Ishikawa (cell line): ENCODE measurements at regions not wholly inside any gene's neighbourhood (a gene's known extent, or its start where the extent isn't known, plus 50 kb on each side); places are given as distances from the start of the nearest gene placed in this dataset.

Experiments used
- CEBPB ChIP-seq: IDR thresholded peaks from 2 replicates; pipeline ENCODE4 v1.6.1; 2012
- CREB1 ChIP-seq: IDR thresholded peaks from 2 replicates; pipeline ENCODE4 v1.6.1; 2012; ENCODE audit warnings: low read depth
- EGR1 ChIP-seq: IDR thresholded peaks from 2 replicates; pipeline ENCODE4 v1.6.1; 2012
- EP300 ChIP-seq: IDR thresholded peaks from 2 replicates; pipeline ENCODE4 v1.6.1; 2012; ENCODE audit warnings: borderline replicate concordance
- FOXM1 ChIP-seq: IDR thresholded peaks from 2 replicates; pipeline ENCODE4 v1.6.1; 2012; ENCODE audit warnings: low read depth, borderline replicate concordance
- NFIC ChIP-seq: IDR thresholded peaks from 2 replicates; pipeline ENCODE4 v1.6.1; 2012
- RAD21 ChIP-seq: IDR thresholded peaks from 2 replicates; pipeline ENCODE4 v1.6.1; 2012; ENCODE audit warnings: low read depth
- TAF1 ChIP-seq: IDR thresholded peaks from 2 replicates; pipeline ENCODE4 v1.6.1; 2012; ENCODE audit warnings: low read depth, mild to moderate bottlenecking
- TCF12 ChIP-seq: IDR thresholded peaks from 2 replicates; pipeline ENCODE4 v1.6.1; 2012; ENCODE audit warnings: low read depth
- TEAD4 ChIP-seq: IDR thresholded peaks from 2 replicates; pipeline ENCODE4 v1.6.1; 2012
- YY1 ChIP-seq: IDR thresholded peaks from 2 replicates; pipeline ENCODE4 v1.6.1; 2012; ENCODE audit warnings: low read depth
- ZBTB7A ChIP-seq: IDR thresholded peaks from 2 replicates; pipeline ENCODE4 v1.6.1; 2012; ENCODE audit warnings: low read depth
- TF ChIP-seq, protein P1 (sequence below): IDR thresholded peaks from 2 replicates; pipeline ENCODE4 v1.6.1; 2012
- TF ChIP-seq, protein P2 (sequence below): IDR thresholded peaks from 2 replicates; pipeline ENCODE4 v1.6.1; 2012
- TF ChIP-seq, protein P3 (sequence below): IDR thresholded peaks from 2 replicates; pipeline ENCODE4 v1.6.1; 2012; ENCODE audit warnings: low read depth, mild to moderate bottlenecking

DNA sequence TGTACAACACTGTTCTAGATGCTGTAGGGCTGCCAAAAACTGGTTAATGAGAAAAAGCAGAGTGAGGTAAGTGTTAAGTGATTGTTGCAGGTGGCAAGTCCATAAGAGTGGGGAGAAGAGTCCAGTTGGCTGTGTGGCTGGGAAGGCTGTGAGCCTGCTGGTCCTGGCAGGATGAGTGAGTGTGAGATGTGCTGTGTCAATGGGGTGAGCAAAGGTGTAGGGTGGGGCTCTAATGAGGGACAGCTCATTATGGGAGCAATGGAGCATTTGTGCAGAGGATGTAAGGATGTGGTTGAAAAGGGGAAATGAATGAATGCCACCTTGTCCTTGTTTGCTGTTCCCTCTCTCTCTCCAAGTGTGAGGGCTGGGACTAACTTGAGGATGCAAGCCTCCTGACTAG, 145.3 kb upstream of the ROPN1 start:
- no peak for TF ChIP-seq NFIC
- TF ChIP-seq EGR1: no peak
- no peak for TF ChIP-seq CREB1
- TF ChIP-seq TAF1: no peak
- no peak for TF ChIP-seq RAD21
- TF ChIP-seq YY1: no peak

DNA sequence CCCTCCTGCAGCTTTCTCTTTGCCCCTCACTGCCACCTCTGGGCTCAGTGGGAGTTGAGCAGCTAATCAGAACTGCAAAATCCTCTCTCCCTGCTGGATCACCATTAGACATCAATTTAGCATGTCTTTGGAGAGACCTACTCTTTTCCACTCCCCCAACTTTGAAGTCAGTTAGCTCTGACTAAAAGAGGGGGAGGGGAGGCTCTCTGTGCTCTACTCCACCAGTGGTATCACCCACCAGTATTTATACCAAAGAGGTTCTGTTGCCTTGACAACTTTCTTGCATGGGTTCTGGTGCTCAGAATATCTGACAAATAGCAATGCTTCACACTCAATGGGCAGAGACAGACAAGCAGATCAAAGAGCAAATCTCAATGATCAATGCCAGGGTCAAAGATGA, 146.2 kb upstream of the ROPN1 start:
- TF ChIP-seq FOXM1 (no peak), CEBPB (no peak), TCF12 (no peak), CREB1 (no peak), ZBTB7A (no peak), TEAD4 (no peak), TAF1 (no peak), EP300 (no peak), RAD21 (no peak), EGR1 (no peak), YY1 (no peak), NFIC (no peak)
- TF ChIP-seq, protein P1, sequence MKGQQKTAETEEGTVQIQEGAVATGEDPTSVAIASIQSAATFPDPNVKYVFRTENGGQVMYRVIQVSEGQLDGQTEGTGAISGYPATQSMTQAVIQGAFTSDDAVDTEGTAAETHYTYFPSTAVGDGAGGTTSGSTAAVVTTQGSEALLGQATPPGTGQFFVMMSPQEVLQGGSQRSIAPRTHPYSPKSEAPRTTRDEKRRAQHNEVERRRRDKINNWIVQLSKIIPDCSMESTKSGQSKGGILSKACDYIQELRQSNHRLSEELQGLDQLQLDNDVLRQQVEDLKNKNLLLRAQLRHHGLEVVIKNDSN: no peak
- TF ChIP-seq, protein P2, sequence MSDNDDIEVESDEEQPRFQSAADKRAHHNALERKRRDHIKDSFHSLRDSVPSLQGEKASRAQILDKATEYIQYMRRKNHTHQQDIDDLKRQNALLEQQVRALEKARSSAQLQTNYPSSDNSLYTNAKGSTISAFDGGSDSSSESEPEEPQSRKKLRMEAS: no peak
- TF ChIP-seq, protein P3, sequence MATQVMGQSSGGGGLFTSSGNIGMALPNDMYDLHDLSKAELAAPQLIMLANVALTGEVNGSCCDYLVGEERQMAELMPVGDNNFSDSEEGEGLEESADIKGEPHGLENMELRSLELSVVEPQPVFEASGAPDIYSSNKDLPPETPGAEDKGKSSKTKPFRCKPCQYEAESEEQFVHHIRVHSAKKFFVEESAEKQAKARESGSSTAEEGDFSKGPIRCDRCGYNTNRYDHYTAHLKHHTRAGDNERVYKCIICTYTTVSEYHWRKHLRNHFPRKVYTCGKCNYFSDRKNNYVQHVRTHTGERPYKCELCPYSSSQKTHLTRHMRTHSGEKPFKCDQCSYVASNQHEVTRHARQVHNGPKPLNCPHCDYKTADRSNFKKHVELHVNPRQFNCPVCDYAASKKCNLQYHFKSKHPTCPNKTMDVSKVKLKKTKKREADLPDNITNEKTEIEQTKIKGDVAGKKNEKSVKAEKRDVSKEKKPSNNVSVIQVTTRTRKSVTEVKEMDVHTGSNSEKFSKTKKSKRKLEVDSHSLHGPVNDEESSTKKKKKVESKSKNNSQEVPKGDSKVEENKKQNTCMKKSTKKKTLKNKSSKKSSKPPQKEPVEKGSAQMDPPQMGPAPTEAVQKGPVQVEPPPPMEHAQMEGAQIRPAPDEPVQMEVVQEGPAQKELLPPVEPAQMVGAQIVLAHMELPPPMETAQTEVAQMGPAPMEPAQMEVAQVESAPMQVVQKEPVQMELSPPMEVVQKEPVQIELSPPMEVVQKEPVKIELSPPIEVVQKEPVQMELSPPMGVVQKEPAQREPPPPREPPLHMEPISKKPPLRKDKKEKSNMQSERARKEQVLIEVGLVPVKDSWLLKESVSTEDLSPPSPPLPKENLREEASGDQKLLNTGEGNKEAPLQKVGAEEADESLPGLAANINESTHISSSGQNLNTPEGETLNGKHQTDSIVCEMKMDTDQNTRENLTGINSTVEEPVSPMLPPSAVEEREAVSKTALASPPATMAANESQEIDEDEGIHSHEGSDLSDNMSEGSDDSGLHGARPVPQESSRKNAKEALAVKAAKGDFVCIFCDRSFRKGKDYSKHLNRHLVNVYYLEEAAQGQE: no peak

DNA sequence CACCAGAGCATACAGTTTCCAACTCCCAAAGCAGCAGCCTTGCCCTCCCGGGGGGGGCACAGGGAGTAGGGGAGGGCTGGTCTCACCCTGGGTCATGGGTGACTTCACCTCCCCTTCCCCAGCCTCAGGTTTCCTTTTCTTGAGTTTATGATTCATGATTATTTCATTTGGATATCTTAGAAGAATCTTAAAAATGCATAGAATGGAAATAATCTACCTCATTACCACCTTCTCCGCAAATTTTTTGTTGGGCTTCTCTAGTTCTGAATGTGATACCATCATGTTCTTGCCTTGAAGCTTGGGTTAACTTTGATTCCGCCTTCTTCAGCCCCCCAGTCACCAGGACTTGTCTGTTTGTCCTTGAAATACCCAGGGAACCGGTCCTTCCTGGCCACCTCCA, 148.8 kb upstream of the ROPN1 start:
- TF ChIP-seq EP300 (no peak), FOXM1 (no peak), ZBTB7A (no peak), NFIC (no peak), YY1 (no peak), EGR1 (no peak)
- TF ChIP-seq, protein P1: no peak

DNA sequence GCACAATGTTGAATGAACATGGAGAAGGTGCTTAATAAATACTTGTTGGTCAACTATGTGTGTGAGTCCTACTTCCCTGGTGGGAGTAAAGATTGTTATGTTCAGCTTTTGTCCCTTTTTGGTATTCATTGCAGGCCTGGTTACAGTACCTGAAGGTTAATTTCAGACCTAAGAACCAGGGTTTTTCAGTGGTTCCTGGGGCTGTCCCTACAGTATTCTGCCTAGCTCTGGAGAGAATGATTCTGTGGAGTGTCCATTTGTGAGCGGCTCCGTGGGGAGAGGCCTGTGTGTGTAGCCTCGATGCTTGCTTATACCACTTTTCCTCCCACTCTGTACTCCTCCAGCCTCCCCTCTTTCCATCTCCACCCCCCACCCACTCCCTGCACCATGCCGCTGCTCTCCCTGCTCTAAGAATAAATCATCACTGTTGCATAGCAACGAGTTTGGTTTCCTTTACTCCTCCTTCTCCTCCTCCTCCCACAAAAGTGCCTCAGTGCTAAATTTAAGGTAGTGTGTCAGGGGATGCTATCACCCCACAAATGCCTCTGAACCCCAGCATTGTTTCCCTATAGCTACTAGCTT, 150.6 kb upstream of the ROPN1 start:
- TF ChIP-seq TCF12: no peak
- TF ChIP-seq, protein P1: no peak
- TF ChIP-seq, protein P2: no peak
- no peak for TF ChIP-seq EGR1
- no peak for TF ChIP-seq CREB1
- TF ChIP-seq NFIC: no peak
- TF ChIP-seq EP300: no peak
- TF ChIP-seq, protein P3: no peak
- TF ChIP-seq ZBTB7A: no peak
- TF ChIP-seq CEBPB: no peak
- TF ChIP-seq TAF1: no peak
- TF ChIP-seq RAD21: no peak
- TF ChIP-seq TEAD4: no peak
- no peak for TF ChIP-seq YY1
- TF ChIP-seq FOXM1: no peak

DNA sequence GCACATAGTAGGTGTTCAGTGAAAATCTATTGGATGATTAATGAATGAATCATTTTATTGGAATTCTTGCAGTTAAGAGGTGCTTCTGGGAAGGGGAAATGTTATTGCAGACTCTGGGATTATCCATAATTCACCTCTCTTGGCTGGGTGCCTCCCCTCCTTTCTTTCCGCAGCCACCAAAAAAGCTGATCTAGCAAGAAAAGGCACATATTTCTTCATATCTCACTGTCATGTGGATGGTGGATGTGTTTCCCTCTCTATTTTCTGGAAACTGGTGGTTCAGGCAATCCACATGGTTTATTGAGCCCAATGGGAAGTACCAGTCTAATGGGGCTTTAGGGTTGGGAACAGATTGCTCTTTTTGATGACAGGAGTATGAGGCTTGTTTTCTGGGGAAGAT, 151.1 kb upstream of the ROPN1 start:
- no peak for TF ChIP-seq TEAD4

DNA sequence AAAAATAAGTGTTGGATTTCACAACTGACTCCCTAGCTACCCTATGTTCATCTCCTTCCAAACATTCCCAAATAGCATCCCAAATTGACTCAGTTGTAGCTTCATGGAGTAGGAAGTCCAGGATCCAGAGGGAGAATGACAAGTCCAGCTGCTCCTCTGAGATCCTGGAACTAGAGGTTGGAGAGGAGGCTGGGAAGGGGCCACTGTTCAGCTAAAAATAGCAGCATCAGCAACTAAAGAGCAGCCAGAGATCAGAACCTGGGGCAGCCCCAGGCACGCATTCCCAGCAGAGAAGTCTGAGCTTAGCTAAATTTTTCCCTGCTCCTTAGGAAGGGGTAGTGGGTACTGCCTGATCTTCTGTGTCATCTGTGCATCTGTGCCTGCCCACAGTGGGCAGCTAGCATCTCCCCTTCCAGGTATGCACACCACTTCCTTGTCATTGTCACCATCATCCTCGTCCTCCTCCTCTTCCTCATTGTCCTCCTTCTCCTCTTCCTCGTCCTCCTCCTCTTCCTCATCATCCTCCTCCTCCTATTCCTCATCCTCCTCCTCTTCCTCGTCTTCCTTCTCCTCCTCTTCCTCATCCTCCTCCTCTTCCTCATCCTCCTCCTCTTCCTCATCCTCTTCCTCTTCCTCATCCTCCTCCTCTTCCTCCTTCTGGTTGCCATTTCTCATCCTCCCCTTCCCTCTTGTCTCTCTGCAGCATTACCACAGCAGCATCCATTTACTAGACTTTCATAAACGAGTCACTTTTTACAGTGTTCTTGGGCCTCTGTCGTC, 152.3 kb upstream of the ROPN1 start:
- TF ChIP-seq TCF12: no peak

DNA sequence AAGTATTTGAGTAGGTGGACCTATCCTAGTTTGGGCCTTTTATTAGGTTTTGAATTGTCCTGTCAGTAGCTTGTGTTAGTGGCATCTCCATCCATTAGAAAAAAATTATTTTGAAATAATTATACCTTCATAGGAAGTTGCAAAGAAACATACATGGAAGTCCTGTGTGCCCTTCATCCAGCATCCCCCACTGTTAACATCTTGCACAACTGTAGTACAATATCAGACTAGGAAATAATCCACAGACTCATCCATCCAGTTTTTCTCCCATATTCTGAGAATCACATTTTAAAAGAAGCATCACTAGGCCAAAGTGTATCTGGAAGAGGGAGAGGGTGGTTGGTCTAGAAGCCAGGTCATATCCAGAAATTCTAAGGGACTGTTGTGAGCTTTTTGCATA, 155.5 kb upstream of the ROPN1 start:
- TF ChIP-seq CREB1 (no peak), YY1 (no peak), EGR1 (no peak), NFIC (no peak), CEBPB (no peak), RAD21 (no peak)
- TF ChIP-seq, protein P3: no peak
- TF ChIP-seq, protein P2: no peak
